OCI-LY1 (cell line): ENCODE measurements at regions not wholly inside any gene's neighbourhood (a gene's known extent, or its start where the extent isn't known, plus 50 kb on each side); places are given as distances from the start of the nearest gene placed in this dataset.
"Not testable (repeated sequence)": the region's sequence is repeated elsewhere in the genome, so short reads cannot be mapped to it uniquely, and the experiment has no call there.

Source experiments
- H2AFZ ChIP-seq: fragments of 200-600 bp; sonication (generic), shearing (Covaris generic); 2 replicates; pipeline ENCODE4 v1.6.0; 2014; ENCODE audit warnings: antibody characterized with exemption, mild to moderate bottlenecking, low read length
- H3F3A ChIP-seq: fragments of 200-600 bp; sonication (generic), shearing (Covaris generic); 2 replicates; pipeline ENCODE4 v1.6.0; 2014; ENCODE audit warnings: mild to moderate bottlenecking, antibody characterized with exemption, low read length, moderate library complexity; ENCODE audit not compliant: insufficient read depth
- H3K27ac ChIP-seq: fragments of 200-600 bp; sonication (generic); 2 replicates; pipeline ENCODE4 v1.5.1; 2014; ENCODE audit warnings: low read length, mixed run types, mild to moderate bottlenecking, low read depth; ENCODE audit not compliant: poor library complexity, severe bottlenecking
- H3K27me3 ChIP-seq: fragments of 200-600 bp; sonication (generic); 2 replicates; pipeline ENCODE4 v1.6.0; 2014; ENCODE audit warnings: antibody characterized with exemption, mild to moderate bottlenecking, low read length, moderate library complexity; ENCODE audit not compliant: insufficient read depth
- H3K36me3 ChIP-seq: fragments of 200-600 bp; sonication (generic); 2 replicates; pipeline ENCODE4 v1.6.1; 2014; ENCODE audit warnings: mild to moderate bottlenecking, antibody characterized with exemption, low read length, moderate library complexity, mixed read lengths; ENCODE audit not compliant: insufficient read depth
- H3K4me1 ChIP-seq: fragments of 200-600 bp; sonication (generic); 2 replicates; pipeline ENCODE4 v1.5.1; 2014; ENCODE audit warnings: mild to moderate bottlenecking, low read length, moderate library complexity; ENCODE audit not compliant: insufficient read depth, severe bottlenecking
- H3K4me2 ChIP-seq: fragments of 200-600 bp; sonication (generic), shearing (Covaris generic); 2 replicates; pipeline ENCODE4 v1.6.1; 2014; ENCODE audit warnings: low read length
- H3K4me3 ChIP-seq: fragments of 200-600 bp; sonication (generic); 2 replicates; pipeline ENCODE4 v1.5.1; 2014; ENCODE audit warnings: low read length, low read depth, mild to moderate bottlenecking, mixed read lengths; ENCODE audit not compliant: poor library complexity, severe bottlenecking
- H3K79me2 ChIP-seq: fragments of 200-600 bp; shearing (Covaris generic); 2 replicates; pipeline ENCODE4 v1.6.1; 2016; ENCODE audit warnings: mixed run types, low read length, mixed read lengths; ENCODE audit not compliant: insufficient read depth
- H3K9ac ChIP-seq: fragments of 200-600 bp; sonication (generic), shearing (Covaris generic); 2 replicates; pipeline ENCODE4 v1.6.1; 2014; ENCODE audit warnings: mild to moderate bottlenecking, low read length, mixed read lengths
- H3K9me2 ChIP-seq: fragments of 200-600 bp; sonication (generic), shearing (Covaris generic); 2 replicates; pipeline ENCODE4 v1.6.1; 2014; ENCODE audit warnings: low read depth, mild to moderate bottlenecking, low read length, mixed read lengths
- H3K9me3 ChIP-seq: fragments of 200-600 bp; shearing (Covaris generic); 2 replicates; pipeline ENCODE4 v1.6.1; 2014; ENCODE audit warnings: low read length, mixed read lengths
- H4K20me1 ChIP-seq: fragments of 200-600 bp; sonication (generic), shearing (Covaris generic); 2 replicates; pipeline ENCODE4 v1.6.0; 2016; ENCODE audit warnings: mild to moderate bottlenecking, low read length; ENCODE audit not compliant: insufficient read depth
- EZH2 ChIP-seq: fragments of 200-600 bp; sonication (generic), shearing (Covaris generic); IDR thresholded peaks from 2 replicates; pipeline ENCODE4 v1.8.0; 2017; ENCODE audit warnings: borderline replicate concordance, mixed run types, mild to moderate bottlenecking, antibody characterized with exemption, low read length, moderate library complexity, mixed read lengths
- TF ChIP-seq, protein P1 (sequence below): fragments of 200-600 bp; sonication (generic), shearing (Covaris generic); IDR thresholded peaks from 2 replicates; pipeline ENCODE4 v1.5.1; 2017; ENCODE audit warnings: mild to moderate bottlenecking, antibody characterized with exemption, low read length, moderate library complexity, mixed read lengths

DNA sequence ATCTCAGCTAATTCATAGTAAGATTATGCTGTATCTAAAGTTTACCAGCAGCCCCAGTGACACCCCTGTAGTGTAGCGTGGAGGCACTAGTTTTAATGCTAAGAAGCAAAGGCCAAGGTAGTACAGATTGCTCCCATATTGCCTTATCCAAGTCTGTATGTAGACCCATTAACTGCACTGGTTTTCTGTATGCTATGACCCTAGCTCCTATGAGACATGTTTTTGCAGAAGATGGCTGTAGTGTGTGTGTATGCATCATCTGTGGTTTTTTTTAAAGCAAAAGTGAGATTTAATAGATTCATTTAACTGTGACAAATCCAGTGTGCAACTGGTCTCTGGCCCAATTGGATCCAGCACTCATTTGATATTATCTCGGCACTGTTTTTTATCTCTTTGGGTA, 86.5 kb downstream of the HAUS1 start:
- Histone ChIP-seq H3K4me3 (no peak overlapping the region), H3K9me3 (no peaks in the 10 kb centered on the region), H3K9me2 (no peaks in the 10 kb centered on the region), H3K79me2 (peaks cover 95% of the 10 kb centered on the region), H3K36me3 (peaks cover 5% of the 10 kb centered on the region; the same call in 1 of the 2 replicates), H3F3A (no peaks in the 10 kb centered on the region), H3K9ac (no peak overlapping the region), H3K4me1 (peaks cover 18% of the 10 kb centered on the region), H2AFZ (no peak overlapping the region), H3K4me2 (no peak overlapping the region), H4K20me1 (0 out of 2 replicates have a peak, but pooled peaks cover 2% of the 10 kb centered on the region), H3K27me3 (no peaks in the 10 kb centered on the region), H3K27ac (no peak overlapping the region)
- TF ChIP-seq, protein P1, sequence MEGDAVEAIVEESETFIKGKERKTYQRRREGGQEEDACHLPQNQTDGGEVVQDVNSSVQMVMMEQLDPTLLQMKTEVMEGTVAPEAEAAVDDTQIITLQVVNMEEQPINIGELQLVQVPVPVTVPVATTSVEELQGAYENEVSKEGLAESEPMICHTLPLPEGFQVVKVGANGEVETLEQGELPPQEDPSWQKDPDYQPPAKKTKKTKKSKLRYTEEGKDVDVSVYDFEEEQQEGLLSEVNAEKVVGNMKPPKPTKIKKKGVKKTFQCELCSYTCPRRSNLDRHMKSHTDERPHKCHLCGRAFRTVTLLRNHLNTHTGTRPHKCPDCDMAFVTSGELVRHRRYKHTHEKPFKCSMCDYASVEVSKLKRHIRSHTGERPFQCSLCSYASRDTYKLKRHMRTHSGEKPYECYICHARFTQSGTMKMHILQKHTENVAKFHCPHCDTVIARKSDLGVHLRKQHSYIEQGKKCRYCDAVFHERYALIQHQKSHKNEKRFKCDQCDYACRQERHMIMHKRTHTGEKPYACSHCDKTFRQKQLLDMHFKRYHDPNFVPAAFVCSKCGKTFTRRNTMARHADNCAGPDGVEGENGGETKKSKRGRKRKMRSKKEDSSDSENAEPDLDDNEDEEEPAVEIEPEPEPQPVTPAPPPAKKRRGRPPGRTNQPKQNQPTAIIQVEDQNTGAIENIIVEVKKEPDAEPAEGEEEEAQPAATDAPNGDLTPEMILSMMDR = no peak
- TF ChIP-seq EZH2 = no peak

DNA sequence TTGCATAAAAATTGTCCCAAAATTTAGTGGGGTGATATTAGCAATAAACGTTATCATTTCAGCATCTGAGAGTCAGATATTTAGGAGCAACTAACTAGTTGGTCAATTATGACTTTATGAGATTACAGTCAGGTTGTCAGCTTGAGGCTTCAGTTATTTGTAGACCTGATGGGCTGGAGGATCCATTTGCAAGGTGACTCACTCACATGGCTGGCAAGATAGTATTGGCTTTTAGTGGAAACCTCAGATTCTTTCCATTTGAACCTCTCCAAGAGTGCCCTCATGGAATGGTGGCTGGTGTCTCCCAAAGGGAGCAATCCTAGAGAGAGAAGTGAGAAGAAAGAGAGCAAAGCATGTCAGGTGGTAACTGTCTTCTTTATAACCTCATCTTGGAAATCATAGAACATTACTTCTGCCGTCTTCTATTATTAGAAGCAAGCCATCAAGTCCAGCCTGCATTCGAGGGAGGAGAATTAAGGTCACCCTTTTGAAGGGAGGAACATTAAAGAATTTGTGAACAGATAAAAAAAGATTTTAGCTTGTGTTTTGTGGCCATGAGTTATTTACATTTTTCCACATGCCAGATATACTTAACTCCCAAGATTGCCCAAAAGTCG, 92.5 kb downstream of the HAUS1 start:
- Histone ChIP-seq H3K9ac (no peak overlapping the region), H3K4me2 (no peak overlapping the region), H3F3A (no peaks in the 10 kb centered on the region; the same call in 1 of the 2 replicates), H3K4me3 (no peak overlapping the region), H3K9me2 (no peaks in the 10 kb centered on the region), H2AFZ (no peak overlapping the region), H3K27me3 (no peaks in the 10 kb centered on the region), H4K20me1 (0 out of 2 replicates have a peak, but pooled peaks cover 2% of the 10 kb centered on the region), H3K36me3 (peaks cover 6% of the 10 kb centered on the region), H3K4me1 (peaks cover 17% of the 10 kb centered on the region), H3K9me3 (no peaks in the 10 kb centered on the region), H3K79me2 (peaks cover 86% of the 10 kb centered on the region), H3K27ac (no peak overlapping the region)
- TF ChIP-seq, protein P1 = no peak
- no peak for TF ChIP-seq EZH2

DNA sequence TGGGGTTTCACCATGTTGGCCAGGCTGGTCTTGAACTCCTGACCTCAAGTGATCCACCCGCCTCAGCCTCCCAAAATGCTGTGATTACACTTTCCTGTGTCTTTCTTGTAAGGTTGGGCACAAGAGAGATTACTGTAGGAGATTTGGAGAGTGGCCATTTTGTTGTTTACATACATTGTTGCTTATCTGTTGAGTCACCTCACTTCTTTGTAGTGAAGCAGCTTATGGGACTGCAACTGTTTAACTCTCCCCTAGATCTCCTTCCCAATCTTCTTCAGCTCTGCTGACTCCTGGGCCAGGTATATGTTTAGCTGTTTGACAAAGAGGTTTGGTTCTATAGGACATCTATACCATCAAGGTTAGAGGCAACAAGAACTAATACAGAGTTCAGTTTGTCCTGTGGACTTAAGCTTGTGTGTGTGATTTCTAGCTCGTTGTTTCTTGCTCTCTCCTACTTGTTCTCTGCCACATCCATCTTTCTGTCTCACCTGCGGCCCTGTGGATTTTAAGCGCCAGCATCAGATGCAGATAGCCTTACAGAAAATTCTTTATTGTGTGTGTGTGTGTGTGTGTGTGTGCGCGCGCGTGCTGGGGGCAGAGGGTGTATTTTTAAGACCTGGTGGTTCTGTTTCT, 95.4 kb downstream of the HAUS1 start:
- peak overlapping the region; percentile 56 for H3K27ac ChIP-seq
- H3K9ac ChIP-seq = no peak overlapping the region
- H3K4me2 ChIP-seq = no peak overlapping the region

DNA sequence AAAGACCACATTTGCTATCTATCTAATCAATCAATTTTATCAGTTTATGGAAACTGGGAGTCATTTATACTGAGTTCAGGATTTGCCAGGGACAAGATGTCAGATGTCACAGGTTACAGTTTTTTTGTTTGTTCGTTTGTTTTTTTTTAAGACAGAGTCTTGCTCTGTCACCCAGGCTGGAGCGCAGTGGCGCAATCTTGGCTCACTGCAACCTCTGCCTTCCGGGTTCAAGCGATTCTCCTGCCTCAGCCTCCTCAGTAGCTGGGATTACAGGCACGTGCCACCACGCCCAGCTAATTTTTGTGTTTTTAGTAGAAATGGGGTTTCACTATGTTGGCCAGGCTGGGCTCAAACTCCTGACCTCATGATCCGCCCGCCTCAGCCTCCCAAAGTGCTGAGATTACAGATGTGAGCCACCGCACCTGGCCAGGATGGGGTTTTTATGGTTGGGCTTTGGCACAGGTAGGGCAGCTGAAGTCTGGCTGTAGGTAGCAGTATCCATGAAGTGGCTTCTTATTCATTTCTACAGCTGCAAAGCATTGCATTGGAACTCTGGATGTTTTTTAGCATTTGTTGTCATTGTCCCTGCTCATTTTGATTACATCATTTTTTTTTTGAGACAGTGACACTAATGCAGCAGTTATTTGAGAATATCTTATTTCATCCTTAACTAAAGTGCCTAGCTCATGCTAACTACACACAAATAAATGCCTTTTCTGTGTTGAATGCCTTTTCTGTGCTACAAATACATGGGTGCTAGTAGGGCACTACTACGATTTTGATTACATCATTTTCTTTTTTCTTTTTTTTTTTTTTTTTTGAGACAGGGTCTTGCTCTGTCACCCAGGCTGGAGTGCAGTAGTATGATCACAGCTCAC, 96.2 kb downstream of the HAUS1 start:
- H3K4me2 ChIP-seq, H3K9ac ChIP-seq, H3K9me2 ChIP-seq, H3K4me3 ChIP-seq, H3K36me3 ChIP-seq, H2AFZ ChIP-seq, H3F3A ChIP-seq, H3K27me3 ChIP-seq, H3K9me3 ChIP-seq, H4K20me1 ChIP-seq: not testable (repeated sequence)
- H3K27ac ChIP-seq = peak overlapping the region; percentile 56
- peaks cover 45% of the 10 kb centered on the region for H3K4me1 ChIP-seq
- peaks cover 89% of the 10 kb centered on the region for H3K79me2 ChIP-seq

More for the DNA sequence above, 95.4 kb downstream of the HAUS1 start:
- Histone ChIP-seq H3K36me3 (peaks cover 3% of the 10 kb centered on the region), H3F3A (no peaks in the 10 kb centered on the region; the same call in 1 of the 2 replicates), H3K4me3 (no peak overlapping the region), H3K27me3 (no peaks in the 10 kb centered on the region), H3K9me2 (no peaks in the 10 kb centered on the region), H3K79me2 (peaks cover 90% of the 10 kb centered on the region), H3K9me3 (no peaks in the 10 kb centered on the region), H2AFZ (no peak overlapping the region), H4K20me1 (no peaks in the 10 kb centered on the region), H3K4me1 (peaks cover 38% of the 10 kb centered on the region)
- TF ChIP-seq EZH2 = no peak
- TF ChIP-seq, protein P1 = no peak
